Fibroblast of lung (primary cell): ENCODE measurements at regions not wholly inside any gene's neighbourhood (a gene's known extent, or its start where the extent isn't known, plus 50 kb on each side); places are given as distances from the start of the nearest gene placed in this dataset.

ENCODE experiments used
- DNase-seq, 2 donors: peaks; one replicate each; pipeline versions ENCODE4 v3.0.0 to v3.0.0-alpha.2; 2010; ENCODE audit warnings: low read depth in 2 of 2
- H2AFZ ChIP-seq: 2 replicates; pipeline ENCODE4 v1.5.1; 2012; ENCODE audit warnings: low read length, control low read depth, inconsistent platforms
- H3K27ac ChIP-seq: 2 replicates; pipeline ENCODE4 v1.5.1; 2011; ENCODE audit warnings: low read length, control low read depth; ENCODE audit not compliant: insufficient read depth
- H3K27me3 ChIP-seq: 2 replicates; pipeline ENCODE4 v1.5.1; 2011; ENCODE audit warnings: mild to moderate bottlenecking, low read length; ENCODE audit not compliant: control insufficient read depth, insufficient read depth
- H3K36me3 ChIP-seq: 2 replicates; pipeline ENCODE4 v1.5.1; 2011; ENCODE audit warnings: low read length; ENCODE audit not compliant: control insufficient read depth, insufficient read depth
- H3K4me1 ChIP-seq: 2 replicates; pipeline ENCODE4 v1.5.1; 2011; ENCODE audit warnings: low read length; ENCODE audit not compliant: control insufficient read depth, insufficient read depth; ENCODE audit errors: extremely low read depth
- H3K4me2 ChIP-seq: 2 replicates; pipeline ENCODE4 v1.5.1; 2011; ENCODE audit warnings: low read length, control low read depth; ENCODE audit not compliant: insufficient read depth; ENCODE audit errors: extremely low read depth
- H3K4me3 ChIP-seq, 4 experiments: fragments of 200-600 bp in 1 of 4; sonication (generic) in 1 of 4; replicated peaks in 1 of 4; 2 replicates each; pipeline ENCODE4 v1.5.1; 2011 to 2016; ENCODE audit warnings: low read length in 4 of 4, low read depth in 3 of 4, mild to moderate bottlenecking in 3 of 4, control low read depth in 2 of 4, inconsistent platforms in 1 of 4, mixed read lengths in 1 of 4; ENCODE audit not compliant: insufficient read depth in 1 of 4; ENCODE audit errors: control extremely low read depth in 1 of 4
- H3K79me2 ChIP-seq: 2 replicates; pipeline ENCODE4 v1.5.1; 2012; ENCODE audit warnings: mild to moderate bottlenecking, low read length, inconsistent platforms; ENCODE audit not compliant: control insufficient read depth, insufficient read depth
- H3K9ac ChIP-seq: 2 replicates; pipeline ENCODE4 v1.5.1; 2011; ENCODE audit warnings: mild to moderate bottlenecking, low read length, control low read depth; ENCODE audit not compliant: insufficient read depth
- H3K9me3 ChIP-seq: 2 replicates; pipeline ENCODE4 v1.5.1; 2012; ENCODE audit warnings: low read depth, low read length; ENCODE audit not compliant: control insufficient read depth, insufficient read depth
- H4K20me1 ChIP-seq: 2 replicates; pipeline ENCODE4 v1.5.1; 2011; ENCODE audit warnings: low read length; ENCODE audit not compliant: control insufficient read depth, insufficient read depth; ENCODE audit errors: extremely low read depth
- EZH2 ChIP-seq: IDR thresholded peaks from 2 replicates; pipeline ENCODE4 v1.5.1; 2012; ENCODE audit warnings: low read length, control low read depth, mild to moderate bottlenecking; ENCODE audit errors: missing control alignments
- TF ChIP-seq, protein P1 (sequence below), 2 donors: IDR thresholded peaks in 1 of 2; conservative IDR thresholded peaks in 1 of 2; 1 replicate in 1 of 2; 2 replicates in 1 of 2; pipeline ENCODE4 v1.5.1; 2011 to 2012; ENCODE audit warnings: low read length in 2 of 2, control low read depth in 1 of 2, inconsistent platforms in 1 of 2, low read depth in 1 of 2, mild to moderate bottlenecking in 1 of 2

DNA sequence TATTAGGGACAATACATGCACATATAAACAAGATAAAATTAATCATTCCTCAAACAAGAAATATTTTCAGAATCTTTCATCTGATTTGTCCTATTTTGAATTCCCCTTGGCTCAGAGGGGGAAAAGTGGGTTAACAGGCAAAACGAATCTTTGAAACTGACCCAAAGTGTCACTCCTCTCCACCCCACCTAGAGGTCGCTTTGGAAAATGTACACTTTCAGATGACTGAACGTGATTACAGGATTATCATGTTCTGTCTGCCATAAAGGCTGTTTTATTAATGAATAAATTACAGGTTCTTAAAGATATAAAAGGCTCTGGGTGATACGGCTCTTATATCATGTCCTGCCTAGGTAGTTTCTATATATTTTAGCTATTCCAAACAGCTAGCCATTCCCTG, 1735.0 kb downstream of the LRRC4C start:
- Histone ChIP-seq H3K27ac (no peak overlapping the region), H3K9ac (no peak overlapping the region), H3K27me3 (no peaks in the 10 kb centered on the region), H3K4me1 (no peaks in the 10 kb centered on the region), H3K4me2 (no peak overlapping the region), H3K4me3 (no peak overlapping the region), H4K20me1 (no peaks in the 10 kb centered on the region), H3K36me3 (no peaks in the 10 kb centered on the region), H3K79me2 (no peaks in the 10 kb centered on the region), H3K9me3 (no peaks in the 10 kb centered on the region), H2AFZ (no peak overlapping the region)
- TF ChIP-seq EZH2, result no peak
- TF ChIP-seq, protein P1, sequence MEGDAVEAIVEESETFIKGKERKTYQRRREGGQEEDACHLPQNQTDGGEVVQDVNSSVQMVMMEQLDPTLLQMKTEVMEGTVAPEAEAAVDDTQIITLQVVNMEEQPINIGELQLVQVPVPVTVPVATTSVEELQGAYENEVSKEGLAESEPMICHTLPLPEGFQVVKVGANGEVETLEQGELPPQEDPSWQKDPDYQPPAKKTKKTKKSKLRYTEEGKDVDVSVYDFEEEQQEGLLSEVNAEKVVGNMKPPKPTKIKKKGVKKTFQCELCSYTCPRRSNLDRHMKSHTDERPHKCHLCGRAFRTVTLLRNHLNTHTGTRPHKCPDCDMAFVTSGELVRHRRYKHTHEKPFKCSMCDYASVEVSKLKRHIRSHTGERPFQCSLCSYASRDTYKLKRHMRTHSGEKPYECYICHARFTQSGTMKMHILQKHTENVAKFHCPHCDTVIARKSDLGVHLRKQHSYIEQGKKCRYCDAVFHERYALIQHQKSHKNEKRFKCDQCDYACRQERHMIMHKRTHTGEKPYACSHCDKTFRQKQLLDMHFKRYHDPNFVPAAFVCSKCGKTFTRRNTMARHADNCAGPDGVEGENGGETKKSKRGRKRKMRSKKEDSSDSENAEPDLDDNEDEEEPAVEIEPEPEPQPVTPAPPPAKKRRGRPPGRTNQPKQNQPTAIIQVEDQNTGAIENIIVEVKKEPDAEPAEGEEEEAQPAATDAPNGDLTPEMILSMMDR (conservative IDR thresholded peaks at IDR 0.05 in 1 of 2, IDR thresholded peaks at IDR 0.05 in 1 of 2; ENCODE audit: low read depth in 1 of 2, low read length in 2 of 2), result no peak
- no peak for DNase-seq

DNA sequence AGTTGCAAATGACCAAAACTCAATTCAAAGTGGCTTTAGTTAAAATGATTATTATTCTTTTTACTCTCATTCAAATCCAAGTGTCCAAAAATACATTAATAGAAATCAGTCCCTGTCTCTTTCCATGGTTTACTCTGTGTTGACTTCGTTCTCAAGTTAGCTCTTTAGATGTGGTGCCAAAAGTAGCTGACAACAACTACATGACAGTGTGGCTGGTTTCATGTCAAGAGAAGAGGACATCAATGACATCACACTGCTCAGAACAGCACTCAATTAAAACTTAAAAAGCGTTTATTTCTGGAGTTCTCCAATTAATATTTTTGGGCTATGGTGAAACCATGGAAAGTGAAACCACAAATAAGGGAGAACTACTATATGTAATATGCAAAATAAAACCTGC, 1746.9 kb downstream of the LRRC4C start:
- H3K9me3 ChIP-seq, result no peaks in the 10 kb centered on the region
- H3K27me3 ChIP-seq, result no peaks in the 10 kb centered on the region
- no peaks in the 10 kb centered on the region for H3K4me1 ChIP-seq
- H3K79me2 ChIP-seq, result no peaks in the 10 kb centered on the region
- no peak overlapping the region for H3K27ac ChIP-seq
- H3K36me3 ChIP-seq, result no peaks in the 10 kb centered on the region
- no peak for DNase-seq
- H4K20me1 ChIP-seq, result no peaks in the 10 kb centered on the region
- no peak overlapping the region for H2AFZ ChIP-seq
- no peak overlapping the region for H3K4me2 ChIP-seq
- H3K4me3 ChIP-seq, result no peak overlapping the region
- H3K9ac ChIP-seq, result no peak overlapping the region
- no peak for TF ChIP-seq EZH2
- TF ChIP-seq, protein P1 (conservative IDR thresholded peaks at IDR 0.05 in 1 of 2, IDR thresholded peaks at IDR 0.05 in 1 of 2; ENCODE audit: low read depth in 1 of 2, low read length in 2 of 2), result no peak

GRCh38 chr11:39690856-39691255, 1768.6 kb downstream of the LRRC4C start:
- no peak for DNase-seq
- H3K9me3 ChIP-seq, result no peaks in the 10 kb centered on the region
- H3K9ac ChIP-seq, result no peak overlapping the region
- H3K27ac ChIP-seq, result no peak overlapping the region
- no peak overlapping the region for H3K4me2 ChIP-seq
- H3K4me1 ChIP-seq, result no peaks in the 10 kb centered on the region
- H3K27me3 ChIP-seq, result no peaks in the 10 kb centered on the region
- no peak overlapping the region for H2AFZ ChIP-seq
- H3K36me3 ChIP-seq, result no peaks in the 10 kb centered on the region
- TF ChIP-seq, protein P1 (conservative IDR thresholded peaks at IDR 0.05 in 1 of 2, IDR thresholded peaks at IDR 0.05 in 1 of 2; ENCODE audit: low read depth in 1 of 2, low read length in 2 of 2), result no peak
- TF ChIP-seq EZH2, result no peak
- H4K20me1 ChIP-seq, result no peaks in the 10 kb centered on the region
- H3K4me3 ChIP-seq, result no peak overlapping the region
- no peaks in the 10 kb centered on the region for H3K79me2 ChIP-seq
